Suprapubic skin (tissue), 4 donors: ENCODE measurements at regions not wholly inside any gene's neighbourhood (a gene's known extent, or its start where the extent isn't known, plus 50 kb on each side); places are given as distances from the start of the nearest gene placed in this dataset.

Source experiments
- DNase-seq, 2 donors: peaks; one replicate each; pipeline ENCODE4 v3.0.0-alpha.2; 2019; ENCODE audit warnings: low spot score in 2 of 2
- H3K27ac ChIP-seq: fragments of 200-600 bp; sonication (generic); one replicate; pipeline ENCODE4 v1.5.1; 2019
- H3K27me3 ChIP-seq: fragments of 200-600 bp; sonication (generic); one replicate; pipeline ENCODE4 v1.5.1; 2019
- H3K36me3 ChIP-seq: fragments of 200-600 bp; sonication (generic); one replicate; pipeline ENCODE4 v1.5.1; 2019
- H3K4me1 ChIP-seq: fragments of 200-600 bp; sonication (generic); one replicate; pipeline ENCODE4 v1.5.1; 2019
- H3K4me3 ChIP-seq: fragments of 200-600 bp; sonication (generic); one replicate; pipeline ENCODE4 v1.5.1; 2019; ENCODE audit warnings: mild to moderate bottlenecking
- H3K9me3 ChIP-seq: fragments of 200-600 bp; sonication (generic); one replicate; pipeline ENCODE4 v1.5.1; 2019
- EP300 ChIP-seq: sonication (generic); formaldehyde crosslinking; IDR thresholded peaks from one replicate; pipeline ENCODE4 v1.6.1; 2017; ENCODE audit warnings: antibody characterized with exemption
- POLR2A ChIP-seq, 2 donors: fragments of 450-650 bp; IDR thresholded peaks; one replicate each; pipeline ENCODE4 v1.6.1; 2017; ENCODE audit warnings: antibody characterized with exemption in 2 of 2, mild to moderate bottlenecking in 2 of 2, moderate library complexity in 2 of 2
- POLR2AphosphoS5 ChIP-seq, 3 donors: sonication (generic); formaldehyde crosslinking; IDR thresholded peaks; one replicate each; pipeline ENCODE4 v1.6.1; 2017; ENCODE audit warnings: antibody characterized with exemption in 3 of 3
- WGBS: methylation state at CpG from one replicate; pipeline ENCODE4 v1.1.5; 2018; 5-methylcytosine and 5-hydroxymethylcytosine counted together
- TF ChIP-seq, protein P1 (sequence below), 2 donors: fragments of 200-600 bp in 1 of 2; fragments of 450-650 bp in 1 of 2; sonication (generic) in 1 of 2; IDR thresholded peaks; one replicate each; pipeline ENCODE4 v1.5.1; 2016 to 2019; ENCODE audit warnings: antibody characterized with exemption in 2 of 2, mild to moderate bottlenecking in 1 of 2, moderate library complexity in 1 of 2

- WGBS = 74% methylated on average over 2 of the region's 2 CpGs
- Histone ChIP-seq H3K4me3 (no peak overlapping the region), H3K9me3 (no peaks in the 10 kb centered on the region), H3K27ac (no peak overlapping the region), H3K36me3 (no peaks in the 10 kb centered on the region), H3K27me3 (no peaks in the 10 kb centered on the region), H3K4me1 (peaks cover 18% of the 10 kb centered on the region)
- no peak for TF ChIP-seq POLR2AphosphoS5 (IDR thresholded peaks at IDR 0.05)
- no peak for DNase-seq
These were observed 439.8 kb upstream of the JARID2 start for GRCh38 chr6:14806101-14806500.

DNA sequence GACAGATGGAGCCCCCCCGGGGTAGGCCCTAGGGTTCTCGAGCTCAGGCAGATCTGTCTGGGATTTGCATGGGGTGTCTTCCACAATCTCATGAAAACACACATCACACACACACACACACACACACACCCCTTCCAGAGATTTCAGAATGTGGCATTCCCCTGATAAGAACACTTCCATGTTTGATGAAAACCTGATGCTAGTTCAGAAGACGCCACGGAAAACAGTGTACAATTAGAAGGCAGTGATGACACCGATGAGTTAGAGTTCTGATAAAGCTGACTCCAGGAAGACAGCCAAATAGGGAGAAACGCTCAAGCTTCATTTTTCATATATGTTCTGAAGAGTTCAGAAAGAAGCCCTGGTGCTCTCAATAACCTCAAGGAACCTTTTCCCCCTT, 438.7 kb upstream of the JARID2 start:
- TF ChIP-seq, protein P1, sequence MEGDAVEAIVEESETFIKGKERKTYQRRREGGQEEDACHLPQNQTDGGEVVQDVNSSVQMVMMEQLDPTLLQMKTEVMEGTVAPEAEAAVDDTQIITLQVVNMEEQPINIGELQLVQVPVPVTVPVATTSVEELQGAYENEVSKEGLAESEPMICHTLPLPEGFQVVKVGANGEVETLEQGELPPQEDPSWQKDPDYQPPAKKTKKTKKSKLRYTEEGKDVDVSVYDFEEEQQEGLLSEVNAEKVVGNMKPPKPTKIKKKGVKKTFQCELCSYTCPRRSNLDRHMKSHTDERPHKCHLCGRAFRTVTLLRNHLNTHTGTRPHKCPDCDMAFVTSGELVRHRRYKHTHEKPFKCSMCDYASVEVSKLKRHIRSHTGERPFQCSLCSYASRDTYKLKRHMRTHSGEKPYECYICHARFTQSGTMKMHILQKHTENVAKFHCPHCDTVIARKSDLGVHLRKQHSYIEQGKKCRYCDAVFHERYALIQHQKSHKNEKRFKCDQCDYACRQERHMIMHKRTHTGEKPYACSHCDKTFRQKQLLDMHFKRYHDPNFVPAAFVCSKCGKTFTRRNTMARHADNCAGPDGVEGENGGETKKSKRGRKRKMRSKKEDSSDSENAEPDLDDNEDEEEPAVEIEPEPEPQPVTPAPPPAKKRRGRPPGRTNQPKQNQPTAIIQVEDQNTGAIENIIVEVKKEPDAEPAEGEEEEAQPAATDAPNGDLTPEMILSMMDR (IDR thresholded peaks at IDR 0.05) = no peak
- TF ChIP-seq POLR2A (IDR thresholded peaks at IDR 0.05) (no peak), POLR2AphosphoS5 (IDR thresholded peaks at IDR 0.05) (no peak), EP300 (no peak)
- Histone ChIP-seq H3K4me3 (no peak overlapping the region), H3K9me3 (no peaks in the 10 kb centered on the region), H3K4me1 (peaks cover 18% of the 10 kb centered on the region), H3K36me3 (no peaks in the 10 kb centered on the region), H3K27me3 (no peaks in the 10 kb centered on the region), H3K27ac (no peak overlapping the region)
- no peak for DNase-seq
- WGBS = 85% methylated on average over 6 of the region's 6 CpGs

GRCh38 chr6:14807971-14808370, 437.9 kb upstream of the JARID2 start:
- Histone ChIP-seq H3K4me3 (no peak overlapping the region), H3K27ac (no peak overlapping the region), H3K36me3 (no peaks in the 10 kb centered on the region), H3K4me1 (peaks cover 18% of the 10 kb centered on the region), H3K27me3 (no peaks in the 10 kb centered on the region), H3K9me3 (no peaks in the 10 kb centered on the region)
- 95% methylated on average over 7 of the region's 7 CpGs for WGBS
- TF ChIP-seq POLR2AphosphoS5 (IDR thresholded peaks at IDR 0.05) = no peak
- TF ChIP-seq EP300 = no peak
- TF ChIP-seq, protein P1 (IDR thresholded peaks at IDR 0.05) = no peak
- no peak for TF ChIP-seq POLR2A (IDR thresholded peaks at IDR 0.05)
- DNase-seq = no peak

DNA sequence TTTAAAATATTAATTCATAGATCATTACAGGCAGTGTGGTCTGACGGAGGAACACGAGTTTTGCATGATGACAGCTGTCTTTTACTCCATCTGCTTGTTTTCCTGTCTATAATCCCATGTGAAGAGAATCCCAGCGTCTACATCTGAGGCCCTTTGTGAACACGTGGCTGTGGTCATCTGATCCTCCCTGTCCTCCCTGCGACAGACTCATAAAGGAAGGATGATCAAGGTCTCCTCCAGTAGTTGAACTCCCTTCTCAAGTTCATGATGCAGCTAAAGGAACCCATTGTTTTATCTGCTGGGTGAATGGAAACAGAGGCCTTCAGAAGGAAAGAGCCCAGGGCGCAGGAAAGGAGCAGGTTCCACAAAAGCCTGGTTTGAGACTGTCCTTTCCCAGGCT, 435.8 kb upstream of the JARID2 start:
- no peaks in the 10 kb centered on the region for H3K36me3 ChIP-seq
- no peak for DNase-seq
- H3K9me3 ChIP-seq = no peaks in the 10 kb centered on the region
- 88% methylated on average over 6 of the region's 6 CpGs for WGBS
- H3K4me3 ChIP-seq = no peak overlapping the region
- no peaks in the 10 kb centered on the region for H3K27me3 ChIP-seq
- TF ChIP-seq POLR2A (IDR thresholded peaks at IDR 0.05) (no peak), POLR2AphosphoS5 (IDR thresholded peaks at IDR 0.05) (no peak), EP300 (no peak)
- H3K4me1 ChIP-seq = peaks cover under 1% of the 10 kb centered on the region
- no peak overlapping the region for H3K27ac ChIP-seq

GRCh38 chr6:14811775-14812428, 434.0 kb upstream of the JARID2 start:
- WGBS = 72% methylated on average over 7 of the region's 7 CpGs
- Histone ChIP-seq H3K4me3 (no peak overlapping the region), H3K27me3 (no peaks in the 10 kb centered on the region), H3K9me3 (no peaks in the 10 kb centered on the region), H3K27ac (no peak overlapping the region), H3K4me1 (no peaks in the 10 kb centered on the region), H3K36me3 (no peaks in the 10 kb centered on the region)
- no peak for TF ChIP-seq POLR2A (IDR thresholded peaks at IDR 0.05)
- TF ChIP-seq, protein P1 (IDR thresholded peaks at IDR 0.05) = no peak
- TF ChIP-seq POLR2AphosphoS5 (IDR thresholded peaks at IDR 0.05) = no peak
- no peak for TF ChIP-seq EP300
- no peak for DNase-seq

GRCh38 chr6:14814016-14814415, 431.9 kb upstream of the JARID2 start:
- no peaks in the 10 kb centered on the region for H3K9me3 ChIP-seq
- 96% methylated on average over 2 of the region's 2 CpGs for WGBS
- H3K27me3 ChIP-seq = no peaks in the 10 kb centered on the region
- H3K36me3 ChIP-seq = no peaks in the 10 kb centered on the region
- no peak for DNase-seq
- TF ChIP-seq, protein P1 (IDR thresholded peaks at IDR 0.05) = no peak
- TF ChIP-seq POLR2A (IDR thresholded peaks at IDR 0.05) (no peak), POLR2AphosphoS5 (IDR thresholded peaks at IDR 0.05) (no peak)
- H3K4me3 ChIP-seq = no peak overlapping the region
- H3K27ac ChIP-seq = no peak overlapping the region
- no peaks in the 10 kb centered on the region for H3K4me1 ChIP-seq
